ENCODE measurements at regions not wholly inside any gene's neighbourhood (a gene's known extent, or its start where the extent isn't known, plus 50 kb on each side); places are given as distances from the start of the nearest gene placed in this dataset.
"Not testable (repeated sequence)": the region's sequence is repeated elsewhere in the genome, so short reads cannot be mapped to it uniquely, and the experiment has no call there.

GRCh38 chr12:67107235-67107634 lies 161.9 kb upstream of the CAND1 start:
- H2BK12ac ChIP-seq (ENCODE audit: low read length): no peak overlapping the region
- peaks cover 6% of the 10 kb centered on the region for H3K9me3 ChIP-seq (ENCODE audit: insufficient read depth, low read depth, low read length)
- no peak overlapping the region for H3K23ac ChIP-seq (ENCODE audit: low read length)
- no peaks in the 10 kb centered on the region for H3K4me1 ChIP-seq (ENCODE audit: control insufficient read depth in 1 of 2, insufficient read depth in 2 of 2, low read length in 2 of 2)
- WGBS (ENCODE audit: extremely low coverage, insufficient coverage, insufficient read length): no CpG with 5 or more reads among the region's 1 CpG
- H3K79me2 ChIP-seq (ENCODE audit: control insufficient read depth, insufficient read depth, low read length, poor library complexity): no peaks in the 10 kb centered on the region
- H3K18ac ChIP-seq (ENCODE audit: low read length): no peak overlapping the region
- no peak overlapping the region for H2AK5ac ChIP-seq (ENCODE audit: low read length)
- H2AFZ ChIP-seq (ENCODE audit: insufficient read depth, low read length, poor library complexity): no peak overlapping the region
- H4K8ac ChIP-seq (ENCODE audit: low read depth, low read length): no peak overlapping the region
- no peaks in the 10 kb centered on the region for H3K36me3 ChIP-seq (ENCODE audit: control insufficient read depth in 1 of 2, insufficient read depth in 2 of 2, low read length in 2 of 2)
- no peak overlapping the region for H2BK120ac ChIP-seq (ENCODE audit: insufficient read depth, low read length, poor library complexity)
- H4K91ac ChIP-seq (ENCODE audit: low read depth, low read length): no peak overlapping the region
- H2BK5ac ChIP-seq (ENCODE audit: low read depth, low read length, poor library complexity): no peak overlapping the region
- no peak overlapping the region for H3K4me2 ChIP-seq (ENCODE audit: low read length)
- no peaks in the 10 kb centered on the region for H3K79me1 ChIP-seq (ENCODE audit: low read length)
- no peak overlapping the region for H3K4ac ChIP-seq (ENCODE audit: low read depth, low read length)
- no peaks in the 10 kb centered on the region for H3K27me3 ChIP-seq (ENCODE audit: insufficient read depth, low read length)
- no peak for DNase-seq
- H3K27ac ChIP-seq (ENCODE audit: low read depth, low read length): no peak overlapping the region
- no peak overlapping the region for H3K9ac ChIP-seq (ENCODE audit: low read length)
- no peak overlapping the region for H4K12ac ChIP-seq (ENCODE audit: low read depth, low read length)
- H3K14ac ChIP-seq (ENCODE audit: low read length): no peak overlapping the region
- no peak overlapping the region for H3K4me3 ChIP-seq (ENCODE audit: low read depth, low read length)

- WGBS (ENCODE audit: extremely low coverage, insufficient coverage, insufficient read length): no CpG with 5 or more reads among the region's 1 CpG
- H3K9ac ChIP-seq (ENCODE audit: low read length): no peak overlapping the region
- no peak overlapping the region for H4K8ac ChIP-seq (ENCODE audit: low read depth, low read length)
- no peak overlapping the region for H3K4me3 ChIP-seq (ENCODE audit: low read depth, low read length)
- no peak for DNase-seq
- H2BK120ac ChIP-seq (ENCODE audit: insufficient read depth, low read length, poor library complexity): no peak overlapping the region
- H3K36me3 ChIP-seq (ENCODE audit: control insufficient read depth in 1 of 2, insufficient read depth in 2 of 2, low read length in 2 of 2): no peaks in the 10 kb centered on the region
- no peak overlapping the region for H3K4me2 ChIP-seq (ENCODE audit: low read length)
- no peak overlapping the region for H4K12ac ChIP-seq (ENCODE audit: low read depth, low read length)
- no peak overlapping the region for H3K4ac ChIP-seq (ENCODE audit: low read depth, low read length)
- no peaks in the 10 kb centered on the region for H3K4me1 ChIP-seq (ENCODE audit: control insufficient read depth in 1 of 2, insufficient read depth in 2 of 2, low read length in 2 of 2)
- no peaks in the 10 kb centered on the region for H3K79me2 ChIP-seq (ENCODE audit: control insufficient read depth, insufficient read depth, low read length, poor library complexity)
- no peak overlapping the region for H2BK5ac ChIP-seq (ENCODE audit: low read depth, low read length, poor library complexity)
- H2BK12ac ChIP-seq (ENCODE audit: low read length): no peak overlapping the region
- H2AK5ac ChIP-seq (ENCODE audit: low read length): no peak overlapping the region
- no peak overlapping the region for H2AFZ ChIP-seq (ENCODE audit: insufficient read depth, low read length, poor library complexity)
- no peak overlapping the region for H3K18ac ChIP-seq (ENCODE audit: low read length)
- no peaks in the 10 kb centered on the region for H3K79me1 ChIP-seq (ENCODE audit: low read length)
- H4K91ac ChIP-seq (ENCODE audit: low read depth, low read length): no peak overlapping the region
- H3K23ac ChIP-seq (ENCODE audit: low read length): no peak overlapping the region
- no peak overlapping the region for H3K14ac ChIP-seq (ENCODE audit: low read length)
- H3K9me3 ChIP-seq (ENCODE audit: insufficient read depth, low read depth, low read length): peaks cover 6% of the 10 kb centered on the region
- H3K27ac ChIP-seq (ENCODE audit: low read depth, low read length): no peak overlapping the region
- H3K27me3 ChIP-seq (ENCODE audit: insufficient read depth, low read length): no peaks in the 10 kb centered on the region
Observed at GRCh38 chr12:67107751-67108269, 161.3 kb upstream of the CAND1 start.

GRCh38 chr12:67110345-67110744 lies 158.8 kb upstream of the CAND1 start:
- not testable (repeated sequence) for H3K23ac ChIP-seq (ENCODE audit: low read length); H3K9me3 ChIP-seq (ENCODE audit: insufficient read depth, low read depth, low read length); H3K27ac ChIP-seq (ENCODE audit: low read depth, low read length); H2AK5ac ChIP-seq (ENCODE audit: low read length); H3K4me1 ChIP-seq (ENCODE audit: control insufficient read depth in 1 of 2, insufficient read depth in 2 of 2, low read length in 2 of 2); H2BK120ac ChIP-seq (ENCODE audit: insufficient read depth, low read length, poor library complexity); H4K12ac ChIP-seq (ENCODE audit: low read depth, low read length); H2AFZ ChIP-seq (ENCODE audit: insufficient read depth, low read length, poor library complexity); H2BK12ac ChIP-seq (ENCODE audit: low read length); H4K91ac ChIP-seq (ENCODE audit: low read depth, low read length); H3K18ac ChIP-seq (ENCODE audit: low read length); H3K79me1 ChIP-seq (ENCODE audit: low read length); DNase-seq; H4K8ac ChIP-seq (ENCODE audit: low read depth, low read length); H3K79me2 ChIP-seq (ENCODE audit: control insufficient read depth, insufficient read depth, low read length, poor library complexity); H3K4ac ChIP-seq (ENCODE audit: low read depth, low read length); H3K4me2 ChIP-seq (ENCODE audit: low read length); H3K36me3 ChIP-seq (ENCODE audit: control insufficient read depth in 1 of 2, insufficient read depth in 2 of 2, low read length in 2 of 2); H3K27me3 ChIP-seq (ENCODE audit: insufficient read depth, low read length); H2BK5ac ChIP-seq (ENCODE audit: low read depth, low read length, poor library complexity); H3K14ac ChIP-seq (ENCODE audit: low read length); H3K4me3 ChIP-seq (ENCODE audit: low read depth, low read length); H3K9ac ChIP-seq (ENCODE audit: low read length)
- no CpG with 5 or more reads among the region's 2 CpGs for WGBS (ENCODE audit: extremely low coverage, insufficient coverage, insufficient read length)

GRCh38 chr12:67111182-67111581 lies 158.0 kb upstream of the CAND1 start:
- no peak overlapping the region for H3K4ac ChIP-seq (ENCODE audit: low read depth, low read length)
- H3K14ac ChIP-seq (ENCODE audit: low read length): no peak overlapping the region
- H4K8ac ChIP-seq (ENCODE audit: low read depth, low read length): no peak overlapping the region
- no peaks in the 10 kb centered on the region for H3K79me1 ChIP-seq (ENCODE audit: low read length)
- no peak overlapping the region for H3K18ac ChIP-seq (ENCODE audit: low read length)
- no peaks in the 10 kb centered on the region for H3K79me2 ChIP-seq (ENCODE audit: control insufficient read depth, insufficient read depth, low read length, poor library complexity)
- H2BK120ac ChIP-seq (ENCODE audit: insufficient read depth, low read length, poor library complexity): no peak overlapping the region
- no peak overlapping the region for H3K4me3 ChIP-seq (ENCODE audit: low read depth, low read length)
- no peaks in the 10 kb centered on the region for H3K4me1 ChIP-seq (ENCODE audit: control insufficient read depth in 1 of 2, insufficient read depth in 2 of 2, low read length in 2 of 2)
- no peak overlapping the region for H3K9ac ChIP-seq (ENCODE audit: low read length)
- H2BK12ac ChIP-seq (ENCODE audit: low read length): no peak overlapping the region
- H2BK5ac ChIP-seq (ENCODE audit: low read depth, low read length, poor library complexity): no peak overlapping the region
- H3K23ac ChIP-seq (ENCODE audit: low read length): no peak overlapping the region
- no peak overlapping the region for H2AK5ac ChIP-seq (ENCODE audit: low read length)
- H3K4me2 ChIP-seq (ENCODE audit: low read length): no peak overlapping the region
- no CpG with 5 or more reads among the region's 4 CpGs for WGBS (ENCODE audit: extremely low coverage, insufficient coverage, insufficient read length)
- H3K27me3 ChIP-seq (ENCODE audit: insufficient read depth, low read length): no peaks in the 10 kb centered on the region
- H3K9me3 ChIP-seq (ENCODE audit: insufficient read depth, low read depth, low read length): peaks cover 6% of the 10 kb centered on the region
- no peaks in the 10 kb centered on the region for H3K36me3 ChIP-seq (ENCODE audit: control insufficient read depth in 1 of 2, insufficient read depth in 2 of 2, low read length in 2 of 2)
- no peak overlapping the region for H4K12ac ChIP-seq (ENCODE audit: low read depth, low read length)
- H4K91ac ChIP-seq (ENCODE audit: low read depth, low read length): no peak overlapping the region
- H3K27ac ChIP-seq (ENCODE audit: low read depth, low read length): no peak overlapping the region
- H2AFZ ChIP-seq (ENCODE audit: insufficient read depth, low read length, poor library complexity): no peak overlapping the region
- DNase-seq: peak; percentile 19 to 52
